ENCODE measurements at regions not wholly inside any gene's neighbourhood (a gene's known extent, or its start where the extent isn't known, plus 50 kb on each side); places are given as distances from the start of the nearest gene placed in this dataset.
A peak's percentile ranks its signal among the peaks of the same experiment; 100 is the strongest.

- Mint-ChIP-seq H3K27me3 (ENCODE audit: insufficient read depth) (no peaks in the 10 kb centered on the region), H3K27ac (no peak overlapping the region), H3K9me3 (no peaks in the 10 kb centered on the region), H3K4me3 (no peak overlapping the region), H3K36me3 (ENCODE audit: low read depth) (no peaks in the 10 kb centered on the region), H3K4me1 (no peaks in the 10 kb centered on the region)
- H3K27me3 ChIP-seq (ENCODE audit: control insufficient read depth, insufficient read depth, low read length, poor library complexity, severe bottlenecking) = no peaks in the 10 kb centered on the region
- no peak overlapping the region for H3K9ac ChIP-seq (ENCODE audit: extremely low read depth, low read length, poor library complexity, severe bottlenecking)
- H3K9me3 ChIP-seq (ENCODE audit: control insufficient read depth, low read length) = peaks cover 27% of the 10 kb centered on the region
- no peak for TF ChIP-seq CTCF (conservative IDR thresholded peaks at IDR 0.05)
- no peaks in the 10 kb centered on the region for H3K36me3 ChIP-seq (ENCODE audit: control insufficient read depth, insufficient read depth, low read length)
- no peaks in the 10 kb centered on the region for H3K4me1 ChIP-seq (ENCODE audit: control insufficient read depth, insufficient read depth, low read length)
- H3K4me3 ChIP-seq (ENCODE audit: low read length) = no peak overlapping the region
- WGBS, 2 experiments (ENCODE audit: insufficient coverage in 1 of 2, insufficient read length in 1 of 2) = 71 to 87% methylated on average over 2 to 4 of the region's 4 CpGs
- DNase-seq = no peak
- H3K27ac ChIP-seq (ENCODE audit: low read depth, low read length) = no peak overlapping the region
These were observed 545.9 kb upstream of the AMELY start for GRCh38 chrY:7457286-7458015.

- H3K27ac ChIP-seq (ENCODE audit: low read depth, low read length) = no peak overlapping the region
- 89 to 90% methylated on average over 2 to 4 of the region's 4 CpGs for WGBS, 2 experiments (ENCODE audit: insufficient coverage in 1 of 2, insufficient read length in 1 of 2)
- H3K27me3 ChIP-seq (ENCODE audit: control insufficient read depth, insufficient read depth, low read length, poor library complexity, severe bottlenecking) = no peaks in the 10 kb centered on the region
These were observed 544.1 kb upstream of the AMELY start for GRCh38 chrY:7455626-7456025.

GRCh38 chrY:7453336-7453735 is 541.8 kb upstream of the AMELY start:
- 88 to 100% methylated on average over 1 to 5 of the region's 5 CpGs for WGBS, 2 experiments (ENCODE audit: insufficient coverage in 1 of 2, insufficient read length in 1 of 2)
- H3K36me3 Mint-ChIP-seq (ENCODE audit: low read depth) = no peaks in the 10 kb centered on the region

More at GRCh38 chrY:7455626-7456025, 544.1 kb upstream of the AMELY start:
- DNase-seq = no peak
- no peak for TF ChIP-seq CTCF (conservative IDR thresholded peaks at IDR 0.05)
- H3K9ac ChIP-seq (ENCODE audit: extremely low read depth, low read length, poor library complexity, severe bottlenecking) = no peak overlapping the region
- Mint-ChIP-seq H3K36me3 (ENCODE audit: low read depth) (no peaks in the 10 kb centered on the region), H3K27me3 (ENCODE audit: insufficient read depth) (no peaks in the 10 kb centered on the region), H3K4me3 (no peak overlapping the region), H3K4me1 (no peaks in the 10 kb centered on the region), H3K9me3 (no peaks in the 10 kb centered on the region), H3K27ac (no peak overlapping the region)
- peaks cover 27% of the 10 kb centered on the region for H3K9me3 ChIP-seq (ENCODE audit: control insufficient read depth, low read length)
- peak overlapping the region; percentile 64 for H3K4me3 ChIP-seq (ENCODE audit: low read length)
- no peaks in the 10 kb centered on the region for H3K4me1 ChIP-seq (ENCODE audit: control insufficient read depth, insufficient read depth, low read length)
- no peaks in the 10 kb centered on the region for H3K36me3 ChIP-seq (ENCODE audit: control insufficient read depth, insufficient read depth, low read length)

More at GRCh38 chrY:7453336-7453735, 541.8 kb upstream of the AMELY start:
- Histone ChIP-seq H3K4me3 (ENCODE audit: low read length) (no peak overlapping the region), H3K9ac (ENCODE audit: extremely low read depth, low read length, poor library complexity, severe bottlenecking) (no peak overlapping the region), H3K9me3 (ENCODE audit: control insufficient read depth, low read length) (peaks cover 27% of the 10 kb centered on the region), H3K36me3 (ENCODE audit: control insufficient read depth, insufficient read depth, low read length) (no peaks in the 10 kb centered on the region), H3K27ac (ENCODE audit: low read depth, low read length) (no peak overlapping the region), H3K27me3 (ENCODE audit: control insufficient read depth, insufficient read depth, low read length, poor library complexity, severe bottlenecking) (no peaks in the 10 kb centered on the region), H3K4me1 (ENCODE audit: control insufficient read depth, insufficient read depth, low read length) (no peaks in the 10 kb centered on the region)
- Mint-ChIP-seq H3K27me3 (ENCODE audit: insufficient read depth) (no peaks in the 10 kb centered on the region), H3K27ac (no peak overlapping the region), H3K4me1 (no peaks in the 10 kb centered on the region), H3K9me3 (no peaks in the 10 kb centered on the region), H3K4me3 (no peak overlapping the region)
- no peak for DNase-seq
- TF ChIP-seq CTCF (conservative IDR thresholded peaks at IDR 0.05) = no peak
